ENCODE measurements at regions not wholly inside any gene's neighbourhood (a gene's known extent, or its start where the extent isn't known, plus 50 kb on each side); places are given as distances from the start of the nearest gene placed in this dataset.
A peak's percentile ranks its signal among the peaks of the same experiment; 100 is the strongest.

DNA sequence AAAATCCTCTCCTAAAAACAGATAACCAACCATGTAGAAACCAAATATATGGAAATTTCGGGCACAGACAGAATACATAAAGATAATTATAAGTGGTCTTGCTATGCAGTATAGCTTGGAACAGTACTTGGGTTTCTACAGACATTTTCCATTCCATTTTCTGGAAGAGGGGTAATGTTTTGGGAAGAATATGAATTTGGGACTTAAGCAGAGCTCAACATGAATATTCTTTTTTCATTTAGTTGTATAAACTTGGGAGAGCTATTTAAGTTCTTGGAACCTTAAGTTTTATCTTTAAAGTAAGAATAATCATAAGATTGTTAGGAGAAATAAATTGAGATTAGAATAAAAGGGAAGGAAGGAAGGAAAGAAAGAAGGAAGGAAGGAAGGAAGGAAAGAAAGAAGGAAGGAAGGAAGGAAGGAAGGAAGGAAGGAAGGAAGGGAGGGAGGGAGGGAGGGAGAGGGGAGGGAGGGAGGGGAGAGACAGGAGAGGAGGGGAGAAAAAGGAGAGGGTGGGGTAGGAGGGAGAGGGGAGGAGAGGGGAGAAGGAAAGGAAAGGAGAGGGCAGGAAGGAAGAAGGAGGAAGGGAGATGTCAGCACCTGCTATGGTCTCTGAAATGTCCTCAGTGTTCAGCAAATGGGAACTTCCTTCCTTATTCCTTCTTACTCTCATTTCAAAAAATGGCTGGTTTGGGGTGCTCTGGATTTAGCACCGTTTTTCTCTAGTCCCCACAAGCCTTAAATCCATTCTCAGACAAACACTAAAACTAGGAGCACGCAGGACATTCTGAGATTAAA lies 248.3 kb downstream of the LY86 start:
- FAIRE-seq (no peak), DNase-seq (ENCODE audit: insufficient read length) (no peak)
- TF ChIP-seq POLR2AphosphoS5 (IDR thresholded peaks at IDR 0.05; ENCODE audit: low read depth, low read length) (no peak), TAF1 (IDR thresholded peaks at IDR 0.05; ENCODE audit: borderline replicate concordance, low read depth, low read length) (no peak)

DNA sequence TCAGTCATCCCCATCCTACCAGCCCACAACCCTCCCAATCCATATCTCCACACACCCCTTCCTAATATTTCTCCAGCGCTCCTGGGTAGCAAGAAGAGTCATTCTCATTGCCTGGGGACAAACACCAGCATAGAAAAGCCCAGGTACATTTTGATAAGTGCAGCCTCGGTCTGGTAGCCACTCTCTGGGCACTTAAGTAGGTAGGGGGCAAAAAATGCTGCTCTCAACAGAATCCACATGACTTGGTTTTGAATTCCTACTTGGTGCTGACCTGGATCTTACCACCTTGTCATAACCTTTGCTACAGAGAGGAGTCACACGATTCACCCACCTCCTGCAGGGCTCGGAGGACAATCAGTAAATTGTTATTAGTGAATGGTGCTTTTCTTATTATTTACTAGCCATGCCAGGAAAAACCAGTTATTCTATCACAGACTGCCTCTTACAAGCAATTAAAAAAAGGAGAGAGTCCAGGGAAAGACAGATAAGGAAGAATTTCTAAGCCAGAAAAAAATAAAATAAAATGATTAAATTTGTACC lies 249.1 kb downstream of the LY86 start:
- DNase-seq (ENCODE audit: insufficient read length) (no peak), FAIRE-seq (no peak)
- TF ChIP-seq TAF1 (IDR thresholded peaks at IDR 0.05; ENCODE audit: borderline replicate concordance, low read depth, low read length) (no peak), POLR2AphosphoS5 (IDR thresholded peaks at IDR 0.05; ENCODE audit: low read depth, low read length) (no peak), POLR2A (IDR thresholded peaks at IDR 0.05; ENCODE audit: low read depth, low read length) (no peak)

- peak; percentile 61 for FAIRE-seq
- DNase-seq (ENCODE audit: insufficient read length): no peak
- TF ChIP-seq POLR2AphosphoS5 (IDR thresholded peaks at IDR 0.05; ENCODE audit: low read depth, low read length) (no peak), POLR2A (IDR thresholded peaks at IDR 0.05; ENCODE audit: low read depth, low read length) (no peak), TAF1 (IDR thresholded peaks at IDR 0.05; ENCODE audit: borderline replicate concordance, low read depth, low read length) (no peak)
Measured at GRCh38 chr6:6840831-6841291, 252.3 kb downstream of the LY86 start.

DNA sequence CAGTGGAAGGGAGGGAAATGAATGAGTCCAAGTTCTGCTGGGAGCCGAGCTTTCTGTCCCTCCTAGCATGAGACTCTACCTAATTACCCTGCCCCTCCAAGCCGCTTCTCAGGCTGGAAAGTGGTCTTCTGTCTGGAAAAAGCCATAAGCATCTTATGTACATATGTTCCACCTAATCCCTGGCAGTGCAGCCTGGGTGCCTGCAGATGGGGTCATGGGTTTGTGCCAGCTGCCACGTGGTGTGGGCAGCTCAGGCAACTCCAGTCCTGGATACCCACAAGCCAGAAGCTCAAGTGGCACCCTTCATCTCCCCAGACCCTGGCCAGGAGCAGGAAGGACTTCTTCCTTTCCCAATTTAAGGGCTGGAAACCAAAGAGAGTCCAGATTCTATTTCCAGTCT lies 253.1 kb downstream of the LY86 start:
- DNase-seq (ENCODE audit: insufficient read length) (no peak), FAIRE-seq (no peak)
- no peak for TF ChIP-seq TAF1 (IDR thresholded peaks at IDR 0.05; ENCODE audit: borderline replicate concordance, low read depth, low read length)
- TF ChIP-seq POLR2AphosphoS5 (IDR thresholded peaks at IDR 0.05; ENCODE audit: low read depth, low read length): no peak
- no peak for TF ChIP-seq POLR2A (IDR thresholded peaks at IDR 0.05; ENCODE audit: low read depth, low read length)

DNA sequence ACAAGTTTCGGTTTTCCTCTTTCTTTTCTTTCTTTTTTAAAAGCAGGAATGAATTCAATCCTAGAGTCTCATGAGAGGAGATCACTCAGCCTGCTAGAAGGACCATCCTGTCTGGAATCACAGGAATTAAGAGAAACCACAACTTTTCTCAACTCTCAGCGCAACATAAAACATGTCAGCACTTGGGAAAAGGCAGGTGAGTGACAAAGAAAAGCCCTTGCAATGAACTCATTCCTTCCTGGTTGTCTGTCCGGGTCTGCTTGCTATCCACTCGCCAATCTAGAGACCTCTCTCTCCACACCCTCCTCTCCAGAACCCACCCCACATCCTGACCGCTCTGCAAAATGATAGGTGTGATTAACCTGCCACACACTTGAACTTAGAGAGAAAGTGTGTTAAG lies 253.8 kb downstream of the LY86 start:
- FAIRE-seq: no peak
- DNase-seq (ENCODE audit: insufficient read length): no peak
- TF ChIP-seq TAF1 (IDR thresholded peaks at IDR 0.05; ENCODE audit: borderline replicate concordance, low read depth, low read length): no peak
- no peak for TF ChIP-seq POLR2AphosphoS5 (IDR thresholded peaks at IDR 0.05; ENCODE audit: low read depth, low read length)
- TF ChIP-seq POLR2A (IDR thresholded peaks at IDR 0.05; ENCODE audit: low read depth, low read length): no peak

- TF ChIP-seq POLR2A (IDR thresholded peaks at IDR 0.05; ENCODE audit: low read depth, low read length) (no peak), POLR2AphosphoS5 (IDR thresholded peaks at IDR 0.05; ENCODE audit: low read depth, low read length) (no peak), TAF1 (IDR thresholded peaks at IDR 0.05; ENCODE audit: borderline replicate concordance, low read depth, low read length) (no peak)
- FAIRE-seq (no peak), DNase-seq (ENCODE audit: insufficient read length) (no peak)
Measured at GRCh38 chr6:6843057-6843627, 254.6 kb downstream of the LY86 start.

DNA sequence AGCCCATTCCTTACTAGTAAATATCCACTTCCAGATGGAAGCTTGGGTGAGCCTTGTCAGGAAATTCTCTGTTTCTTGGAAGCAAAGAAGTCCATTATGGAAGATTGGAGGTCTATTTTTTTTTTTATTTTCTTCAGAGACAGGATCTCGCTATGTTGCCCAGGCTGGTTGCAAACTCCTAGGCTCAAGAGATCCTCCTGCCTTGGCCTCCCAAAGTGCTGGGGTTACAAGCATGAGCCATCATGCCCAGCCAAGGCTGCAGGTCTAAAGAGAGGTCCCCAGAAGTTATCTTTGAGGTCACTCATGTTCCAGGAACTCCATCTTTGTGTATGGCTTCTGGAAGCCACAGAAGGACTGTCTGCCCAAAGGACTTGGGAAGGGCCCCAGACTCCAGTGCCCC lies 255.3 kb downstream of the LY86 start:
- FAIRE-seq (no peak), DNase-seq (ENCODE audit: insufficient read length) (no peak)
- TF ChIP-seq POLR2A (IDR thresholded peaks at IDR 0.05; ENCODE audit: low read depth, low read length): no peak
- TF ChIP-seq TAF1 (IDR thresholded peaks at IDR 0.05; ENCODE audit: borderline replicate concordance, low read depth, low read length): no peak
- TF ChIP-seq POLR2AphosphoS5 (IDR thresholded peaks at IDR 0.05; ENCODE audit: low read depth, low read length): no peak

DNA sequence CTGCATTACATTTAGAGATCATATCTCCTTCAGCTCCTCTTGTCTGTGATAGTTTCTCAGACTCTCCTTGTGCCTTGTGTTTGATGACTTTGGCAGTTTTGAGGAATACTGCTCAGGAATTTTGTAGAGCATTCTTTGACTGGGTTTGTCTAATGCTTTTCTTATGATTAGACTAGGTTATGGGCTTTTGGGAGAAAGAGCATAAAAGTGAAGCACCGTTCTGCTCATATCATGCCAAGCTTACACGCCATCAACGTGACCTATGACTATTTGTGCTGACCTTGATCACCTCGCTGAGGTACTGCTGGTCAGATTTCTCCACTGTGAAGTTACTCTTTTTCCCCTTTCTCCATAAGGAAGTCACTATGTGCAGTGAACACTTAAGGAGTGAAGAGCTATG lies 256.0 kb downstream of the LY86 start:
- no peak for FAIRE-seq
- TF ChIP-seq TAF1 (IDR thresholded peaks at IDR 0.05; ENCODE audit: borderline replicate concordance, low read depth, low read length) (no peak), POLR2AphosphoS5 (IDR thresholded peaks at IDR 0.05; ENCODE audit: low read depth, low read length) (no peak), POLR2A (IDR thresholded peaks at IDR 0.05; ENCODE audit: low read depth, low read length) (no peak)
- no peak for DNase-seq (ENCODE audit: insufficient read length)

- FAIRE-seq: no peak
- DNase-seq (ENCODE audit: insufficient read length): no peak
- TF ChIP-seq POLR2A (IDR thresholded peaks at IDR 0.05; ENCODE audit: low read depth, low read length): no peak
- TF ChIP-seq TAF1 (IDR thresholded peaks at IDR 0.05; ENCODE audit: borderline replicate concordance, low read depth, low read length): no peak
- no peak for TF ChIP-seq POLR2AphosphoS5 (IDR thresholded peaks at IDR 0.05; ENCODE audit: low read depth, low read length)
Measured at GRCh38 chr6:6845603-6846002, 257.1 kb downstream of the LY86 start.

- TF ChIP-seq POLR2A (IDR thresholded peaks at IDR 0.05; ENCODE audit: low read depth, low read length) (no peak), POLR2AphosphoS5 (IDR thresholded peaks at IDR 0.05; ENCODE audit: low read depth, low read length) (no peak)
- no peak for DNase-seq (ENCODE audit: insufficient read length)
- FAIRE-seq: no peak
Measured at GRCh38 chr6:6847591-6847990, 259.1 kb downstream of the LY86 start.

DNA sequence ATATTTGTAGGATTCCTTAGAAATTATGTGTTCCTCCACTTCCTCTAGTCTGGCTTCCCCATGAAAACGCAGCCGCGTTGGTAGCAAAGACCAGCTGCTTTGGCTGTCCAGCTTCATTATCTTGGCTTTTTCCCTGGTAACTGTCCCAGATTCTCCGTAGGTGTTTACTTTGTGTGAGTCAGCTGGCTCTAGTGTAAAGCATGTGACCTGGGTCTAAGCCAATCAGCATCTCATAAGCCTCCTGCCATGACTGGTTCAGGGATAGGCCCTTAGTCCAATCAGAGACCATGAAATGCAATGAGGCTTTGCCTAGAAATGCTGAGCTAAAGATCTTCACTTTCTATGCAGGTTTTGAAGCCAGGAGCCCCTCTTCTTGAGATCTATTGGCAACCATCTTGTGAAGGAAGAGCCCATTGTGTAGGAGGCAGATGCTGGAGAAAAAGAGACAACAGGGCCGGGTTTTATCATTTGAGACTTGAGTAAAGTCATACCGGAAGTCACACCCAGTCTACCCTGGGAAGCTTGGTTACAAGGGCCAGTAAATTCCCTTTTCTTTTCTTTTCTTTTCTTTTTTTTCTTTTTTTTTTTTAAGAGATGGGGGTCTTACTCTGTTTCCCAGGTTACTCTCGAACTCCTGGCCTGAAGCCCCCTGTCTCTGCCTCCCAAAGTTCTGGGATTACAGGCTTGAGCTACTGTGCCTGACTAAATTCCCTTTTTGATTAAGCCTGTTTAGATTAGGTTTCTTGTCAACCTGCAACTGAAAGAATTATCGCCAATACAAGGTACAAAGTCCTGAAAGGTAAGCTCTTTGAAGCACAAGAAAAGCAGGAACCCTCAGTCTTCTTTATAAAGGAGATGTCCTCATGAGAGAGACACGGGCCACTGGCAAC lies 256.5 kb upstream of the RREB1 start:
- TF ChIP-seq TAF1 (IDR thresholded peaks at IDR 0.05; ENCODE audit: borderline replicate concordance, low read depth, low read length): no peak
- TF ChIP-seq POLR2A (IDR thresholded peaks at IDR 0.05; ENCODE audit: low read depth, low read length): no peak
- no peak for TF ChIP-seq POLR2AphosphoS5 (IDR thresholded peaks at IDR 0.05; ENCODE audit: low read depth, low read length)
- no peak for FAIRE-seq
- DNase-seq (ENCODE audit: insufficient read length): no peak

Data from GM12892 (cell line).